HEK293 (cell line): ENCODE measurements at regions not wholly inside any gene's neighbourhood (a gene's known extent, or its start where the extent isn't known, plus 50 kb on each side); places are given as distances from the start of the nearest gene placed in this dataset.
A peak's percentile ranks its signal among the peaks of the same experiment; 100 is the strongest.

ENCODE experiments used
- CTCF ChIA-PET: fragments of 350-600 bp; formaldehyde crosslinking; extraction: SDS; loops from one replicate; lab custom pipeline; 2021; ENCODE audit warnings: antibody characterized with exemption; lab: Yijun Ruan, JAX
- POLR2A ChIA-PET: fragments of 300-600 bp; formaldehyde crosslinking; extraction: SDS; loops from one replicate; lab custom pipeline; 2020; ENCODE audit warnings: antibody characterized with exemption, inconsistent platforms; lab: Yijun Ruan, JAX
- H3K27ac ChIP-seq: fragments of 200-500 bp; sonication (Bioruptor generic); 2 replicates; pipeline ENCODE4 v1.5.1; 2014; ENCODE audit warnings: low read depth, low read length, control low read depth, inconsistent platforms; ENCODE audit errors: extremely low read depth
- H3K36me3 ChIP-seq, 2 experiments: fragments of 200-500 bp in 1 of 2; sonication (Bioruptor generic) in 1 of 2; 1 replicate in 1 of 2; 2 replicates in 1 of 2; pipeline ENCODE4 v1.5.1; 2014 to 2017; ENCODE audit warnings: inconsistent platforms in 2 of 2, low read length in 2 of 2; ENCODE audit not compliant: control insufficient read depth in 2 of 2, insufficient read depth in 1 of 2
- H3K4me1 ChIP-seq: fragments of 200-500 bp; sonication (Bioruptor generic); 2 replicates; pipeline ENCODE4 v1.5.1; 2014; ENCODE audit warnings: mild to moderate bottlenecking, low read length, inconsistent platforms; ENCODE audit not compliant: control insufficient read depth, insufficient read depth
- H3K4me3 ChIP-seq: 2 replicates; pipeline ENCODE4 v1.5.1; 2011; ENCODE audit warnings: low read depth, mild to moderate bottlenecking, control low read depth, low read length, moderate library complexity
- H3K9me3 ChIP-seq: fragments of 200-500 bp; sonication (Bioruptor generic); 2 replicates; pipeline ENCODE4 v1.5.1; 2014; ENCODE audit warnings: low read depth, low read length, inconsistent platforms; ENCODE audit not compliant: control insufficient read depth, insufficient read depth
- GLIS2 ChIP-seq: fragments of 450-650 bp; formaldehyde crosslinking; IDR thresholded peaks from 2 replicates; pipeline ENCODE4 v1.5.1; 2016; ENCODE audit warnings: missing biosample characterization, missing genetic modification characterization
- IKZF3 ChIP-seq: fragments of 450-650 bp; IDR thresholded peaks from 2 replicates; pipeline ENCODE4 v1.5.0; 2018; ENCODE audit warnings: missing biosample characterization, mild to moderate bottlenecking, missing genetic modification characterization, moderate library complexity
- MEIS1 ChIP-seq: sonication (generic); formaldehyde crosslinking; IDR thresholded peaks from 2 replicates; pipeline ENCODE4 v1.8.1; 2022; ENCODE audit warnings: missing genetic modification reagents, mild to moderate bottlenecking, borderline replicate concordance
- MYNN ChIP-seq: fragments of 450-650 bp; formaldehyde crosslinking; IDR thresholded peaks from 2 replicates; pipeline ENCODE4 v1.5.1; 2016; ENCODE audit warnings: missing biosample characterization, missing genetic modification characterization, borderline replicate concordance
- SCRT1 ChIP-seq: fragments of 450-650 bp; formaldehyde crosslinking; IDR thresholded peaks from 2 replicates; pipeline ENCODE4 v1.5.1; 2016; ENCODE audit warnings: missing biosample characterization, missing genetic modification characterization, borderline replicate concordance
- SP7 ChIP-seq: fragments of 450-650 bp; formaldehyde crosslinking; IDR thresholded peaks from 2 replicates; pipeline ENCODE4 v1.5.1; 2016; ENCODE audit warnings: missing biosample characterization, missing genetic modification characterization
- ZFHX2 ChIP-seq: fragments of 450-650 bp; formaldehyde crosslinking; conservative IDR thresholded peaks from 2 replicates; pipeline ENCODE4 v1.5.1; 2016; ENCODE audit warnings: missing biosample characterization, missing genetic modification characterization
- ZNF155 ChIP-seq: fragments of 450-650 bp; formaldehyde crosslinking; IDR thresholded peaks from 2 replicates; pipeline ENCODE4 v1.5.1; 2016; ENCODE audit warnings: missing biosample characterization, missing genetic modification characterization
- ZNF366 ChIP-seq: fragments of 450-650 bp; formaldehyde crosslinking; conservative IDR thresholded peaks from 2 replicates; pipeline ENCODE4 v1.5.1; 2016; ENCODE audit warnings: missing biosample characterization, missing genetic modification characterization
- ZNF654 ChIP-seq: fragments of 450-650 bp; formaldehyde crosslinking; IDR thresholded peaks from 2 replicates; pipeline ENCODE4 v1.5.1; 2016; ENCODE audit warnings: low read depth, missing biosample characterization, missing genetic modification characterization
- ZNF701 ChIP-seq: fragments of 450-650 bp; formaldehyde crosslinking; IDR thresholded peaks from 2 replicates; pipeline ENCODE4 v1.5.1; 2016; ENCODE audit warnings: missing biosample characterization, missing genetic modification characterization
- ZNF791 ChIP-seq: fragments of 450-650 bp; formaldehyde crosslinking; IDR thresholded peaks from 2 replicates; pipeline ENCODE4 v1.5.1; 2016; ENCODE audit warnings: missing biosample characterization, missing genetic modification characterization
- TF ChIP-seq, protein P1 (sequence below): fragments of 450-650 bp; formaldehyde crosslinking; IDR thresholded peaks from 2 replicates; pipeline ENCODE4 v1.5.1; 2016; ENCODE audit warnings: missing biosample characterization, missing genetic modification characterization, borderline replicate concordance
- TF ChIP-seq, protein P2 (sequence below): fragments of 450-650 bp; IDR thresholded peaks from 2 replicates; pipeline ENCODE4 v1.5.1; 2018; ENCODE audit warnings: missing biosample characterization, mild to moderate bottlenecking, missing genetic modification characterization
- TF ChIP-seq, protein P3 (sequence below): fragments of 450-650 bp; formaldehyde crosslinking; IDR thresholded peaks from 2 replicates; pipeline ENCODE4 v1.5.1; 2016; ENCODE audit warnings: missing biosample characterization, missing genetic modification characterization
- TF ChIP-seq, protein P4 (sequence below): fragments of 450-650 bp; formaldehyde crosslinking; IDR thresholded peaks from 2 replicates; pipeline ENCODE4 v1.5.1; 2016; ENCODE audit warnings: missing biosample characterization, missing genetic modification characterization
- TF ChIP-seq, protein P5 (sequence below): fragments of 450-650 bp; formaldehyde crosslinking; IDR thresholded peaks from 2 replicates; pipeline ENCODE4 v1.5.1; 2016; ENCODE audit warnings: missing biosample characterization, missing genetic modification characterization

DNA sequence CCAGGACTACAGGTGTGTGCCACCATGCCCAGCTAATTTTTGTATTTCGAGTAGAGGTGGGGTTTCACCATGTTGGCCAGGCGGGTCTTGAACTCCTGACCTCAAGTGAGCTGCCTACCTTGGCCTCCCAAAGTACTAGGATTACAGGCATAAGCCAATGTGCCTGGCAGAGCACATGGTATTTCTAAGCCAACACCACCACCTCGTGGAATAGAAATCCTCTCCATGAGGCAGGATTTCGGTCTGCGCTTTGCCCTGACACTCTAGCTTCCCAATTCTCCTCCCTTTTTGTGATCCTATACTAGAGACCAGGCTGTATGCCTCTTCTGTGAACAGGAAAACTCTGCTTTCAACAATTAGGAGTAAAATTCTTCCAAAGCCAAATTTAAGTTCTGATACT lies 372.2 kb downstream of the VGLL3 start:
- ChIA-PET POLR2A (no interaction called here), CTCF (no interaction called here)
- no peak overlapping the region for H3K4me3 ChIP-seq
- H3K27ac ChIP-seq, result no peak overlapping the region
- no peaks in the 10 kb centered on the region for H3K4me1 ChIP-seq
- no peaks in the 10 kb centered on the region for H3K36me3 ChIP-seq
- TF ChIP-seq ZNF366, result no peak
- TF ChIP-seq ZNF654 (tag by site-specific recombination), result peak; percentile 13; the same call in 1 of the 2 replicates
- TF ChIP-seq, protein P1, sequence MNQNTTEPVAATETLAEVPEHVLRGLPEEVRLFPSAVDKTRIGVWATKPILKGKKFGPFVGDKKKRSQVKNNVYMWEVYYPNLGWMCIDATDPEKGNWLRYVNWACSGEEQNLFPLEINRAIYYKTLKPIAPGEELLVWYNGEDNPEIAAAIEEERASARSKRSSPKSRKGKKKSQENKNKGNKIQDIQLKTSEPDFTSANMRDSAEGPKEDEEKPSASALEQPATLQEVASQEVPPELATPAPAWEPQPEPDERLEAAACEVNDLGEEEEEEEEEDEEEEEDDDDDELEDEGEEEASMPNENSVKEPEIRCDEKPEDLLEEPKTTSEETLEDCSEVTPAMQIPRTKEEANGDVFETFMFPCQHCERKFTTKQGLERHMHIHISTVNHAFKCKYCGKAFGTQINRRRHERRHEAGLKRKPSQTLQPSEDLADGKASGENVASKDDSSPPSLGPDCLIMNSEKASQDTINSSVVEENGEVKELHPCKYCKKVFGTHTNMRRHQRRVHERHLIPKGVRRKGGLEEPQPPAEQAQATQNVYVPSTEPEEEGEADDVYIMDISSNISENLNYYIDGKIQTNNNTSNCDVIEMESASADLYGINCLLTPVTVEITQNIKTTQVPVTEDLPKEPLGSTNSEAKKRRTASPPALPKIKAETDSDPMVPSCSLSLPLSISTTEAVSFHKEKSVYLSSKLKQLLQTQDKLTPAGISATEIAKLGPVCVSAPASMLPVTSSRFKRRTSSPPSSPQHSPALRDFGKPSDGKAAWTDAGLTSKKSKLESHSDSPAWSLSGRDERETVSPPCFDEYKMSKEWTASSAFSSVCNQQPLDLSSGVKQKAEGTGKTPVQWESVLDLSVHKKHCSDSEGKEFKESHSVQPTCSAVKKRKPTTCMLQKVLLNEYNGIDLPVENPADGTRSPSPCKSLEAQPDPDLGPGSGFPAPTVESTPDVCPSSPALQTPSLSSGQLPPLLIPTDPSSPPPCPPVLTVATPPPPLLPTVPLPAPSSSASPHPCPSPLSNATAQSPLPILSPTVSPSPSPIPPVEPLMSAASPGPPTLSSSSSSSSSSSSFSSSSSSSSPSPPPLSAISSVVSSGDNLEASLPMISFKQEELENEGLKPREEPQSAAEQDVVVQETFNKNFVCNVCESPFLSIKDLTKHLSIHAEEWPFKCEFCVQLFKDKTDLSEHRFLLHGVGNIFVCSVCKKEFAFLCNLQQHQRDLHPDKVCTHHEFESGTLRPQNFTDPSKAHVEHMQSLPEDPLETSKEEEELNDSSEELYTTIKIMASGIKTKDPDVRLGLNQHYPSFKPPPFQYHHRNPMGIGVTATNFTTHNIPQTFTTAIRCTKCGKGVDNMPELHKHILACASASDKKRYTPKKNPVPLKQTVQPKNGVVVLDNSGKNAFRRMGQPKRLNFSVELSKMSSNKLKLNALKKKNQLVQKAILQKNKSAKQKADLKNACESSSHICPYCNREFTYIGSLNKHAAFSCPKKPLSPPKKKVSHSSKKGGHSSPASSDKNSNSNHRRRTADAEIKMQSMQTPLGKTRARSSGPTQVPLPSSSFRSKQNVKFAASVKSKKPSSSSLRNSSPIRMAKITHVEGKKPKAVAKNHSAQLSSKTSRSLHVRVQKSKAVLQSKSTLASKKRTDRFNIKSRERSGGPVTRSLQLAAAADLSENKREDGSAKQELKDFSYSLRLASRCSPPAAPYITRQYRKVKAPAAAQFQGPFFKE, result no peak
- no peak for TF ChIP-seq SP7
- H3K9me3 ChIP-seq, result no peaks in the 10 kb centered on the region

DNA sequence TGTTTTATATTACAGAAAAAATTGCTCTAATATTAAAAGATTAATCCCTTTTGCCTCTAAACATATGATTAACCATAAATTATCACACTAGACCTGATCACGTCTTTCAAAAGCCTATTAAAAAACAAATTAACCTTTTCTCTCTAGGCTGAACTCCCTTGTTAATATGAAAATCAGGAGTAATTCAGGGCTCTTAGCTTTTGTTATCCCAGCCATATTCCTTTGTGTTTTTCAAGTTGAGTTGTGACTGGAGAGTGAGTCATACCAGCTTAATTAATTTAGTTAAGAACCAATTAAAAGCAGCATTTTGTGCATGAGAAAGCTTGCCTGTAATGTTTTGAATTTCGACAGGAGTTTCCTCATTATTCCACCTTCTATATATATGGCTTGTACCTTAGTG lies 385.8 kb downstream of the VGLL3 start:
- Histone ChIP-seq H3K36me3 (no peaks in the 10 kb centered on the region), H3K4me3 (no peak overlapping the region), H3K27ac (no peak overlapping the region), H3K4me1 (no peaks in the 10 kb centered on the region), H3K9me3 (no peaks in the 10 kb centered on the region)
- TF ChIP-seq MEIS1 (CRISPR knock-in tag) (no peak), ZNF366 (no peak)
- ChIA-PET CTCF (no interaction called here), POLR2A (no interaction called here)

DNA sequence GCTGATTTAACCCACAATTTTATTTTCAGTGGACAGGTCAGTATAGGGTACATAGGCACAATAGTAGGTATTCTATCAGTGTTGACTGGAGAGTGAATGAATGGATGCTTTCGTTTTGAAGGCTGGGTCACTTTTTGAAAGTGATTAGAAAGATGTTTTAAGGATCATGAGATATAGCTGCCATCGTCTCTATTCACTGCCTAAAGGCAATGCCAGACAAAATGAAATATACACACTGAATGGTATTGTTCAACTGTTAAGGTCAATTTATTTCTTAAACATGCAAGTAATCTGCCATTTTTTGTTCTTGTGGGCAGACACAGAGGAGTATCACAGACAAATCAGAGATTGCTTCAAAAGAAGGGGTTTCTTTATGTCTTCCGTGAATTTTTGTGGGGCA lies 395.3 kb downstream of the VGLL3 start:
- H3K4me1 ChIP-seq, result no peaks in the 10 kb centered on the region
- no peak overlapping the region for H3K27ac ChIP-seq
- ChIA-PET POLR2A (no interaction called here), CTCF (no interaction called here)
- H3K36me3 ChIP-seq, result no peaks in the 10 kb centered on the region
- no peaks in the 10 kb centered on the region for H3K9me3 ChIP-seq
- H3K4me3 ChIP-seq, result no peak overlapping the region
- TF ChIP-seq ZNF155 (tag by site-specific recombination) (no peak), ZNF701 (no peak), MYNN (no peak), SCRT1 (tag by site-specific recombination) (no peak), GLIS2 (tag by site-specific recombination) (no peak), IKZF3 (tag by site-specific recombination) (no peak), ZFHX2 (no peak), ZNF791 (tag by site-specific recombination) (no peak)
- TF ChIP-seq, protein P2, sequence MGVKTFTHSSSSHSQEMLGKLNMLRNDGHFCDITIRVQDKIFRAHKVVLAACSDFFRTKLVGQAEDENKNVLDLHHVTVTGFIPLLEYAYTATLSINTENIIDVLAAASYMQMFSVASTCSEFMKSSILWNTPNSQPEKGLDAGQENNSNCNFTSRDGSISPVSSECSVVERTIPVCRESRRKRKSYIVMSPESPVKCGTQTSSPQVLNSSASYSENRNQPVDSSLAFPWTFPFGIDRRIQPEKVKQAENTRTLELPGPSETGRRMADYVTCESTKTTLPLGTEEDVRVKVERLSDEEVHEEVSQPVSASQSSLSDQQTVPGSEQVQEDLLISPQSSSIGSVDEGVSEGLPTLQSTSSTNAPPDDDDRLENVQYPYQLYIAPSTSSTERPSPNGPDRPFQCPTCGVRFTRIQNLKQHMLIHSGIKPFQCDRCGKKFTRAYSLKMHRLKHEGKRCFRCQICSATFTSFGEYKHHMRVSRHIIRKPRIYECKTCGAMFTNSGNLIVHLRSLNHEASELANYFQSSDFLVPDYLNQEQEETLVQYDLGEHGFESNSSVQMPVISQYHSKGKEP (tag by site-specific recombination), result no peak
- TF ChIP-seq, protein P3, sequence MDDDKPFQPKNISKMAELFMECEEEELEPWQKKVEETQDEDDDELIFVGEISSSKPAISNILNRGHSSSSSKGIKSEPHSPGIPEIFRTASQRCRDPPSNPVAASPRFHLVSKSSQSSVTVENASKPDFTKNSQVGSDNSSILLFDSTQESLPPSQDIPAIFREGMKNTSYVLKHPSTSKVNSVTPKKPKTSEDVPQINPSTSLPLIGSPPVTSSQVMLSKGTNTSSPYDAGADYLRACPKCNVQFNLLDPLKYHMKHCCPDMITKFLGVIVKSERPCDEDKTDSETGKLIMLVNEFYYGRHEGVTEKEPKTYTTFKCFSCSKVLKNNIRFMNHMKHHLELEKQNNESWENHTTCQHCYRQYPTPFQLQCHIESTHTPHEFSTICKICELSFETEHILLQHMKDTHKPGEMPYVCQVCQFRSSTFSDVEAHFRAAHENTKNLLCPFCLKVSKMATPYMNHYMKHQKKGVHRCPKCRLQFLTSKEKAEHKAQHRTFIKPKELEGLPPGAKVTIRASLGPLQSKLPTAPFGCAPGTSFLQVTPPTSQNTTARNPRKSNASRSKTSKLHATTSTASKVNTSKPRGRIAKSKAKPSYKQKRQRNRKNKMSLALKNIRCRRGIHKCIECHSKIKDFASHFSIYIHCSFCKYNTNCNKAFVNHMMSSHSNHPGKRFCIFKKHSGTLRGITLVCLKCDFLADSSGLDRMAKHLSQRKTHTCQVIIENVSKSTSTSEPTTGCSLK (tag by site-specific recombination), result no peak
- TF ChIP-seq, protein P4, sequence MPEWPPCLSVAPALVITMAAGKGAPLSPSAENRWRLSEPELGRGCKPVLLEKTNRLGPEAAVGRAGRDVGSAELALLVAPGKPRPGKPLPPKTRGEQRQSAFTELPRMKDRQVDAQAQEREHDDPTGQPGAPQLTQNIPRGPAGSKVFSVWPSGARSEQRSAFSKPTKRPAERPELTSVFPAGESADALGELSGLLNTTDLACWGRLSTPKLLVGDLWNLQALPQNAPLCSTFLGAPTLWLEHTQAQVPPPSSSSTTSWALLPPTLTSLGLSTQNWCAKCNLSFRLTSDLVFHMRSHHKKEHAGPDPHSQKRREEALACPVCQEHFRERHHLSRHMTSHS, result no peak
- TF ChIP-seq, protein P5, sequence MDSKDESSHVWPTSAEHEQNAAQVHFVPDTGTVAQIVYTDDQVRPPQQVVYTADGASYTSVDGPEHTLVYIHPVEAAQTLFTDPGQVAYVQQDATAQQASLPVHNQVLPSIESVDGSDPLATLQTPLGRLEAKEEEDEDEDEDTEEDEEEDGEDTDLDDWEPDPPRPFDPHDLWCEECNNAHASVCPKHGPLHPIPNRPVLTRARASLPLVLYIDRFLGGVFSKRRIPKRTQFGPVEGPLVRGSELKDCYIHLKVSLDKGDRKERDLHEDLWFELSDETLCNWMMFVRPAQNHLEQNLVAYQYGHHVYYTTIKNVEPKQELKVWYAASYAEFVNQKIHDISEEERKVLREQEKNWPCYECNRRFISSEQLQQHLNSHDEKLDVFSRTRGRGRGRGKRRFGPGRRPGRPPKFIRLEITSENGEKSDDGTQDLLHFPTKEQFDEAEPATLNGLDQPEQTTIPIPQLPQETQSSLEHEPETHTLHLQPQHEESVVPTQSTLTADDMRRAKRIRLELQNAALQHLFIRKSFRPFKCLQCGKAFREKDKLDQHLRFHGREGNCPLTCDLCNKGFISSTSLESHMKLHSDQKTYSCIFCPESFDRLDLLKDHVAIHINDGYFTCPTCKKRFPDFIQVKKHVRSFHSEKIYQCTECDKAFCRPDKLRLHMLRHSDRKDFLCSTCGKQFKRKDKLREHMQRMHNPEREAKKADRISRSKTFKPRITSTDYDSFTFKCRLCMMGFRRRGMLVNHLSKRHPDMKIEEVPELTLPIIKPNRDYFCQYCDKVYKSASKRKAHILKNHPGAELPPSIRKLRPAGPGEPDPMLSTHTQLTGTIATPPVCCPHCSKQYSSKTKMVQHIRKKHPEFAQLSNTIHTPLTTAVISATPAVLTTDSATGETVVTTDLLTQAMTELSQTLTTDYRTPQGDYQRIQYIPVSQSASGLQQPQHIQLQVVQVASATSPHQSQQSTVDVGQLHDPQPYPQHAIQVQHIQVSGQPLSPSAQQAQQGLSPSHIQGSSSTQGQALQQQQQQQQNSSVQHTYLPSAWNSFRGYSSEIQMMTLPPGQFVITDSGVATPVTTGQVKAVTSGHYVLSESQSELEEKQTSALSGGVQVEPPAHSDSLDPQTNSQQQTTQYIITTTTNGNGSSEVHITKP (tag by site-specific recombination), result no peak
